MM.1S (cell line): ENCODE measurements at regions not wholly inside any gene's neighbourhood (a gene's known extent, or its start where the extent isn't known, plus 50 kb on each side); places are given as distances from the start of the nearest gene placed in this dataset.

Experiments
- DNase-seq: peaks from one replicate; pipeline ENCODE4 v3.0.0-alpha.2; 2015
- H2AFZ ChIP-seq: fragments of 300-600 bp; sonication (generic); 2 replicates; pipeline ENCODE4 v1.6.0; 2016; ENCODE audit warnings: antibody characterized with exemption, low read length
- H3F3A ChIP-seq: fragments of 300-600 bp; sonication (generic); 2 replicates; pipeline ENCODE4 v1.6.1; 2016; ENCODE audit warnings: mild to moderate bottlenecking, antibody characterized with exemption, low read length, moderate library complexity, mixed read lengths; ENCODE audit not compliant: insufficient read depth
- H3K27ac ChIP-seq: fragments of 300-600 bp; sonication (generic); 2 replicates; pipeline ENCODE4 v1.5.1; 2016; ENCODE audit warnings: mild to moderate bottlenecking, low read length
- H3K27me3 ChIP-seq: fragments of 300-600 bp; sonication (generic); replicated peaks from 2 replicates; pipeline ENCODE4 v1.6.0; 2016; ENCODE audit warnings: low read length; ENCODE audit not compliant: insufficient read depth
- H3K36me3 ChIP-seq: fragments of 300-600 bp; sonication (generic); replicated peaks from 2 replicates; pipeline ENCODE4 v1.6.1; 2016; ENCODE audit warnings: mild to moderate bottlenecking, low read length, mixed read lengths; ENCODE audit not compliant: insufficient read depth
- H3K4me1 ChIP-seq: fragments of 300-600 bp; sonication (generic); 2 replicates; pipeline ENCODE4 v1.6.1; 2016; ENCODE audit warnings: low read length, mixed read lengths
- H3K4me2 ChIP-seq: fragments of 300-600 bp; sonication (generic); 2 replicates; pipeline ENCODE4 v1.6.0; 2016; ENCODE audit warnings: low read depth, low read length
- H3K4me3 ChIP-seq: fragments of 300-600 bp; sonication (generic); 2 replicates; pipeline ENCODE4 v1.5.1; 2016; ENCODE audit warnings: low read length, mixed read lengths
- H3K79me2 ChIP-seq: fragments of 300-600 bp; sonication (generic); 2 replicates; pipeline ENCODE4 v1.6.1; 2016; ENCODE audit warnings: mixed run types, low read length, mixed read lengths
- H3K9ac ChIP-seq: fragments of 300-600 bp; sonication (generic); 2 replicates; pipeline ENCODE4 v1.6.1; 2016; ENCODE audit warnings: low read length, mixed read lengths
- H3K9me2 ChIP-seq: fragments of 300-600 bp; sonication (generic); replicated peaks from 2 replicates; pipeline ENCODE4 v1.6.1; 2016; ENCODE audit warnings: mild to moderate bottlenecking, low read length, mixed read lengths; ENCODE audit not compliant: insufficient read depth
- H3K9me3 ChIP-seq: fragments of 300-600 bp; sonication (generic); replicated peaks from 2 replicates; pipeline ENCODE4 v1.6.1; 2016; ENCODE audit warnings: mild to moderate bottlenecking, low read length, mixed read lengths; ENCODE audit not compliant: insufficient read depth
- H4K20me1 ChIP-seq: fragments of 300-600 bp; sonication (generic); 2 replicates; pipeline ENCODE4 v1.6.1; 2016; ENCODE audit warnings: mild to moderate bottlenecking, low read length, moderate library complexity, mixed read lengths; ENCODE audit not compliant: insufficient read depth
- CTCF ChIP-seq: fragments of 300-600 bp; sonication (generic); IDR thresholded peaks from 2 replicates; pipeline ENCODE4 v1.5.1; 2016; ENCODE audit warnings: antibody characterized with exemption, low read length, mixed read lengths
- EZH2 ChIP-seq: fragments of 300-600 bp; sonication (generic); optimal IDR thresholded peaks from 2 replicates; pipeline ENCODE3; 2017; ENCODE audit warnings: low read depth, mild to moderate bottlenecking, antibody characterized with exemption, low read length, mixed read lengths
- EZH2phosphoT487 ChIP-seq: fragments of 300-600 bp; sonication (generic); IDR thresholded peaks from 2 replicates; pipeline ENCODE4 v1.6.1; 2018; ENCODE audit warnings: antibody characterized with exemption, low read length

GRCh38 chr2:122899614-122900013 lies 1125.5 kb upstream of the CNTNAP5 start:
- no peak overlapping the region for H3K4me3 ChIP-seq
- no peaks in the 10 kb centered on the region for H3K79me2 ChIP-seq
- no peak for DNase-seq
- H3K4me1 ChIP-seq, result no peaks in the 10 kb centered on the region
- no peak overlapping the region for H3K27ac ChIP-seq
- no peaks in the 10 kb centered on the region for H3F3A ChIP-seq
- no peaks in the 10 kb centered on the region for H4K20me1 ChIP-seq
- no peaks in the 10 kb centered on the region for H3K36me3 ChIP-seq
- H3K9me3 ChIP-seq, result no peaks in the 10 kb centered on the region
- no peaks in the 10 kb centered on the region for H3K9me2 ChIP-seq
- no peak for TF ChIP-seq EZH2phosphoT487
- TF ChIP-seq CTCF, result no peak
- no peak for TF ChIP-seq EZH2
- no peak overlapping the region for H3K4me2 ChIP-seq
- no peak overlapping the region for H3K9ac ChIP-seq
- no peaks in the 10 kb centered on the region for H3K27me3 ChIP-seq
- no peak overlapping the region for H2AFZ ChIP-seq

- Histone ChIP-seq H3K4me1 (no peaks in the 10 kb centered on the region), H3K4me2 (no peak overlapping the region), H3K79me2 (no peaks in the 10 kb centered on the region), H3F3A (no peaks in the 10 kb centered on the region), H2AFZ (no peak overlapping the region), H3K27ac (no peak overlapping the region), H3K9ac (no peak overlapping the region), H3K9me2 (no peaks in the 10 kb centered on the region), H3K9me3 (no peaks in the 10 kb centered on the region), H4K20me1 (no peaks in the 10 kb centered on the region), H3K4me3 (no peak overlapping the region), H3K36me3 (no peaks in the 10 kb centered on the region), H3K27me3 (no peaks in the 10 kb centered on the region)
- TF ChIP-seq EZH2, result no peak
- no peak for TF ChIP-seq CTCF
- no peak for TF ChIP-seq EZH2phosphoT487
- DNase-seq, result no peak
Observed at GRCh38 chr2:122905431-122905830, 1119.7 kb upstream of the CNTNAP5 start.

GRCh38 chr2:122908159-122908558 lies 1116.9 kb upstream of the CNTNAP5 start:
- no peaks in the 10 kb centered on the region for H3K4me1 ChIP-seq
- H3K9me3 ChIP-seq, result no peaks in the 10 kb centered on the region
- no peaks in the 10 kb centered on the region for H3K36me3 ChIP-seq
- no peak overlapping the region for H3K4me3 ChIP-seq
- no peak overlapping the region for H3K4me2 ChIP-seq
- no peak overlapping the region for H2AFZ ChIP-seq
- no peak overlapping the region for H3K9ac ChIP-seq
- no peaks in the 10 kb centered on the region for H3F3A ChIP-seq
- H3K9me2 ChIP-seq, result no peaks in the 10 kb centered on the region
- DNase-seq, result no peak
- no peaks in the 10 kb centered on the region for H3K27me3 ChIP-seq
- no peak for TF ChIP-seq CTCF
- TF ChIP-seq EZH2phosphoT487, result no peak
- TF ChIP-seq EZH2, result no peak
- H3K27ac ChIP-seq, result no peak overlapping the region
- no peaks in the 10 kb centered on the region for H3K79me2 ChIP-seq
- no peaks in the 10 kb centered on the region for H4K20me1 ChIP-seq

GRCh38 chr2:122927197-122927596 lies 1097.9 kb upstream of the CNTNAP5 start:
- Histone ChIP-seq H3K4me2 (no peak overlapping the region), H3F3A (no peaks in the 10 kb centered on the region), H3K9me2 (no peaks in the 10 kb centered on the region), H4K20me1 (no peaks in the 10 kb centered on the region), H3K79me2 (no peaks in the 10 kb centered on the region), H3K27me3 (no peaks in the 10 kb centered on the region), H3K9me3 (no peaks in the 10 kb centered on the region), H3K36me3 (no peaks in the 10 kb centered on the region), H3K9ac (no peak overlapping the region), H3K27ac (no peak overlapping the region), H3K4me3 (no peak overlapping the region), H3K4me1 (no peaks in the 10 kb centered on the region), H2AFZ (no peak overlapping the region)
- no peak for DNase-seq
- no peak for TF ChIP-seq EZH2phosphoT487
- TF ChIP-seq EZH2, result no peak
- TF ChIP-seq CTCF, result no peak
